ENCODE measurements at regions not wholly inside any gene's neighbourhood (a gene's known extent, or its start where the extent isn't known, plus 50 kb on each side); places are given as distances from the start of the nearest gene placed in this dataset.

DNA sequence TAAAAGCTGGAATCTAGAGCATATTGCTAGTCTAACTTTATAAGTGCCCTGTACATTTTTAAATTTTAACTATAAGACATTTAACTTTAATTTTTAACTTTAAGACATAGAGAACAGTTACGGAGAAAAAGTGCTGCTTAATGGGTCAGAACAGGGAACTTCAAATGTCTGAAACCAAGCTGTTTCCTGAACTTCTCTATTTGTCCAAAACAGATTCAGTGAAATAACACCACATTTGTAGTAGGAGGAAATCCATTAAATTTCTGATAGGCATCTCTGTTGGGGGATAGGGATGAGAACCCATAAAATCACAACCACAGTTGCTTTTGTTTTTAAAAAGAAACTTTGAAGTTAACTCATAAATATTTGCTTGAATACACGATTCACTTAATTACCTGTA, 170.8 kb upstream of the ANK3 start:
- ChIA-PET POLR2A (ENCODE audit: unreplicated experiment) (no interaction called here), CTCF (no interaction called here)
- no TSS peak for BruUV-seq (replicated peaks)
- H3K27me3 ChIP-seq (ENCODE audit: low read length): no peaks in the 10 kb centered on the region
- H3F3A ChIP-seq (ENCODE audit: low read length, unreplicated experiment): no peaks in the 10 kb centered on the region
- H3K79me2 ChIP-seq (ENCODE audit: low read length): peaks cover 4% of the 10 kb centered on the region; the same call in 1 of the 2 replicates
- TF ChIP-seq, protein P1, sequence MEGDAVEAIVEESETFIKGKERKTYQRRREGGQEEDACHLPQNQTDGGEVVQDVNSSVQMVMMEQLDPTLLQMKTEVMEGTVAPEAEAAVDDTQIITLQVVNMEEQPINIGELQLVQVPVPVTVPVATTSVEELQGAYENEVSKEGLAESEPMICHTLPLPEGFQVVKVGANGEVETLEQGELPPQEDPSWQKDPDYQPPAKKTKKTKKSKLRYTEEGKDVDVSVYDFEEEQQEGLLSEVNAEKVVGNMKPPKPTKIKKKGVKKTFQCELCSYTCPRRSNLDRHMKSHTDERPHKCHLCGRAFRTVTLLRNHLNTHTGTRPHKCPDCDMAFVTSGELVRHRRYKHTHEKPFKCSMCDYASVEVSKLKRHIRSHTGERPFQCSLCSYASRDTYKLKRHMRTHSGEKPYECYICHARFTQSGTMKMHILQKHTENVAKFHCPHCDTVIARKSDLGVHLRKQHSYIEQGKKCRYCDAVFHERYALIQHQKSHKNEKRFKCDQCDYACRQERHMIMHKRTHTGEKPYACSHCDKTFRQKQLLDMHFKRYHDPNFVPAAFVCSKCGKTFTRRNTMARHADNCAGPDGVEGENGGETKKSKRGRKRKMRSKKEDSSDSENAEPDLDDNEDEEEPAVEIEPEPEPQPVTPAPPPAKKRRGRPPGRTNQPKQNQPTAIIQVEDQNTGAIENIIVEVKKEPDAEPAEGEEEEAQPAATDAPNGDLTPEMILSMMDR (conservative IDR thresholded peaks at IDR 0.05; ENCODE audit: low read depth, low read length): no peak
- TF ChIP-seq EZH2 (IDR thresholded peaks at IDR 0.05; ENCODE audit: low read length, unreplicated experiment) (no peak), EZH2phosphoT487 (IDR thresholded peaks at IDR 0.05; ENCODE audit: borderline replicate concordance, low read length) (no peak)
- peaks cover 19% of the 10 kb centered on the region for H3K4me1 ChIP-seq (ENCODE audit: insufficient read depth, low read length)
- H3K36me3 ChIP-seq (ENCODE audit: low read depth, low read length): no peaks in the 10 kb centered on the region
- H3K9me3 ChIP-seq (ENCODE audit: low read length): no peaks in the 10 kb centered on the region
- no peak overlapping the region for H2AFZ ChIP-seq (ENCODE audit: low read length)
- no peak for DNase-seq
- no peaks in the 10 kb centered on the region for H4K20me1 ChIP-seq (ENCODE audit: low read length)
- no peaks in the 10 kb centered on the region for H3K9me2 ChIP-seq (replicated peaks; ENCODE audit: low read length)
- intact Hi-C loops (cut with micrococcal nuclease): no loop called here
- no peak overlapping the region for H3K4me3 ChIP-seq (ENCODE audit: low read length)
- H3K27ac ChIP-seq (ENCODE audit: low read length): no peak overlapping the region
- ATAC-seq: no peak
- no peak overlapping the region for H3K4me2 ChIP-seq (ENCODE audit: low read length)
- H3K9ac ChIP-seq (ENCODE audit: low read length): no peak overlapping the region

- Histone ChIP-seq H3K36me3 (ENCODE audit: low read depth, low read length) (peaks cover 3% of the 10 kb centered on the region; the same call in 1 of the 2 replicates), H3K4me1 (ENCODE audit: insufficient read depth, low read length) (peaks cover 10% of the 10 kb centered on the region), H3K79me2 (ENCODE audit: low read length) (no peaks in the 10 kb centered on the region), H3K9me2 (replicated peaks; ENCODE audit: low read length) (no peaks in the 10 kb centered on the region), H2AFZ (ENCODE audit: low read length) (peak overlapping the region; percentile 32; the same call in 1 of the 2 replicates), H3K9me3 (ENCODE audit: low read length) (no peaks in the 10 kb centered on the region), H3K9ac (ENCODE audit: low read length) (no peak overlapping the region), H3K4me3 (ENCODE audit: low read length) (no peak overlapping the region), H3K27ac (ENCODE audit: low read length) (peak overlapping the region; percentile 10; the same call in 1 of the 2 replicates), H3K27me3 (ENCODE audit: low read length) (no peaks in the 10 kb centered on the region), H3F3A (ENCODE audit: low read length, unreplicated experiment) (no peaks in the 10 kb centered on the region), H4K20me1 (ENCODE audit: low read length) (no peaks in the 10 kb centered on the region), H3K4me2 (ENCODE audit: low read length) (peak overlapping the region; percentile 19; the same call in 1 of the 2 replicates)
- ChIA-PET CTCF (no interaction called here), POLR2A (ENCODE audit: unreplicated experiment) (no interaction called here)
- TF ChIP-seq EZH2phosphoT487 (IDR thresholded peaks at IDR 0.05; ENCODE audit: borderline replicate concordance, low read length) (no peak), EZH2 (IDR thresholded peaks at IDR 0.05; ENCODE audit: low read length, unreplicated experiment) (no peak)
- TF ChIP-seq, protein P1 (conservative IDR thresholded peaks at IDR 0.05; ENCODE audit: low read depth, low read length): no peak
- no TSS peak for BruUV-seq (replicated peaks)
- intact Hi-C loops (cut with micrococcal nuclease): no loop called here
- ATAC-seq (peak; percentile 89), DNase-seq (peak; percentile 81)
These were observed 166.0 kb upstream of the ANK3 start for GRCh38 chr10:60555700-60556099.

DNA sequence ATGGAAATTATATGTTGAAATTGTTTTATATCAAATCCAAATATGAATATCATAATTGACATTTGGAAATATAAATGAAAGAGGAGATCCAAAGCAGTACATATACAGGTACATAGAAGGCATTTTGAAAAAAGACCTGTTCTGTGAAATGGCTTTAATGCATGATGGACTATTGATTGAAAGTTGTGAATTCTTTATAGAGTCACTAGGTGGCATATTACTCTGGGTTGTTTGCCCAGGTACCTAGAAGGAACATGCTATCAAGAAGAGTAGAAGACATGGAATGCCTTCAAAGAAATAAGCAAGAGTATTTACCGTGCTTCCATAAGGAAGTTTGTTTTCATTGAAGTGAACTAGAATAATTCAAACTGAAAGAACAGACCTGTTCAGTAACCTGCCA, 160.0 kb upstream of the ANK3 start:
- no peak overlapping the region for H3K4me3 ChIP-seq (ENCODE audit: low read length)
- H4K20me1 ChIP-seq (ENCODE audit: low read length): no peaks in the 10 kb centered on the region
- ChIA-PET CTCF (no interaction called here), POLR2A (ENCODE audit: unreplicated experiment) (no interaction called here)
- no TSS peak for BruUV-seq (replicated peaks)
- no peak overlapping the region for H3K4me2 ChIP-seq (ENCODE audit: low read length)
- TF ChIP-seq, protein P1 (conservative IDR thresholded peaks at IDR 0.05; ENCODE audit: low read depth, low read length): peak; percentile 97
- no peak for TF ChIP-seq EZH2phosphoT487 (IDR thresholded peaks at IDR 0.05; ENCODE audit: borderline replicate concordance, low read length)
- H3K27me3 ChIP-seq (ENCODE audit: low read length): no peaks in the 10 kb centered on the region
- no peaks in the 10 kb centered on the region for H3K79me2 ChIP-seq (ENCODE audit: low read length)
- no peaks in the 10 kb centered on the region for H3K4me1 ChIP-seq (ENCODE audit: insufficient read depth, low read length)
- no peaks in the 10 kb centered on the region for H3F3A ChIP-seq (ENCODE audit: low read length, unreplicated experiment)
- DNase-seq: peak; percentile 89
- peaks cover 3% of the 10 kb centered on the region; the same call in 1 of the 2 replicates for H3K36me3 ChIP-seq (ENCODE audit: low read depth, low read length)
- no peaks in the 10 kb centered on the region for H3K9me2 ChIP-seq (replicated peaks; ENCODE audit: low read length)
- intact Hi-C loops (cut with micrococcal nuclease): loop anchor here (1.0 kb wide), 5 partner anchors 9 to 219 kb away; no protein-coding TSS in a partner anchor
- H3K9me3 ChIP-seq (ENCODE audit: low read length): no peaks in the 10 kb centered on the region
- ATAC-seq: peak; percentile 99
- no peak overlapping the region for H3K27ac ChIP-seq (ENCODE audit: low read length)
- H2AFZ ChIP-seq (ENCODE audit: low read length): no peak overlapping the region
- no peak overlapping the region for H3K9ac ChIP-seq (ENCODE audit: low read length)

Measured in PC-3 (cell line).